ENCODE measurements at regions not wholly inside any gene's neighbourhood (a gene's known extent, or its start where the extent isn't known, plus 50 kb on each side); places are given as distances from the start of the nearest gene placed in this dataset.

DNA sequence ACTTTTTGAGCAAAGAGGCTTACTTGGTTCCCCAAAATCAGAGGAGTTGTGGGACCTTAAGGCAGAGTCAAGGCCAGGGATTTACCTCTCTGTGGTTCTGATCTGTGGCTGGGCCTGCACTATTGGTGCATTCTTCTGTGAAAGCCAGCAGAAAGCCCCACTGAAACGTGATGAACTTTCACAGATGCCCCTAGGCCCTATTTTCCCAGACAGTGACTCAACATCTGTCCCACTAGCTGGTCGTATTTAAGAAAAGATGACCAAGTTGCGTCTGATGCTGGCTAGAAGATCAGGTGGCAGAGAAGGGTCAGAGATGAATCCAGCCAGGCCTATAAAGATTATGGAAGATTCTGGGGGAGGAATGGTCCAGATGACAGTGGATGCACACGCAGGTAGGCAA, 153.1 kb downstream of the ACTL7B start:
- no peaks in the 10 kb centered on the region for H3K9me3 ChIP-seq
- H3K4me3 ChIP-seq, result no peak overlapping the region
- whole genome bisulfite sequencing, 2 donors, result 84 to 88% methylated on average over 4 of the region's 4 CpGs
- H3K27me3 ChIP-seq, result no peaks in the 10 kb centered on the region
- no peak for TF ChIP-seq EP300 (IDR thresholded peaks at IDR 0.05)
- no peak overlapping the region for H3K27ac ChIP-seq
- no peaks in the 10 kb centered on the region for H3K36me3 ChIP-seq
- ATAC-seq (ENCODE audit: low FRiP score in 2 of 2) (no peak), DNase-seq (no peak)
- no peaks in the 10 kb centered on the region for H3K4me1 ChIP-seq

DNA sequence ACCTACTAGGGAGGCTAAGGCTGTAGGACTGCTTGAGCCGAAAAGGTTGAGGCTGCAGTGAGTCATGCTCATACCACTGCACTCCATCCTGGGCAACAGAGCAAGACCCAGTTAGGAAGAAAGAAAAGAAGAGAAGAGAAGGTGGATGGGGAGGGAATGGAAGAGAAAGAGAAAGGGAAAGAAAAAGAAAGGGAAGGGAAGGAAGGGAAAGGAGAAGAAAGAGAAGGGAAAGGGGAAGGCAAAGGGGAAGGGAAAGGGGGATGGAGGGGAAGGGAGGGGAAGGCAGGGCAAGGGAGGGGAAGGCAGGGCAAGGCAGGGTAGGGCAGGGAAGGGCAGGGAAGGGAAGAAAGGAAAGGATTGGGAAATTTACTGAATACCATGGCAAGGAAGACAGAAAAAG, 157.0 kb downstream of the ACTL7B start:
- no peaks in the 10 kb centered on the region for H3K27me3 ChIP-seq
- H3K9me3 ChIP-seq, result peaks cover 0 to 10% (median 0%) of the 10 kb centered on the region in 4 donors
- H3K36me3 ChIP-seq, result no peaks in the 10 kb centered on the region
- ATAC-seq (ENCODE audit: low FRiP score in 2 of 2) (no peak), DNase-seq (no peak)
- no peak overlapping the region for H3K27ac ChIP-seq
- whole genome bisulfite sequencing, 2 donors, result 9 to 41% methylated on average over 1 of the region's 1 CpG
- no peak for TF ChIP-seq POLR2A (IDR thresholded peaks at IDR 0.05)
- no peak for TF ChIP-seq EP300 (IDR thresholded peaks at IDR 0.05)
- TF ChIP-seq, protein P1, sequence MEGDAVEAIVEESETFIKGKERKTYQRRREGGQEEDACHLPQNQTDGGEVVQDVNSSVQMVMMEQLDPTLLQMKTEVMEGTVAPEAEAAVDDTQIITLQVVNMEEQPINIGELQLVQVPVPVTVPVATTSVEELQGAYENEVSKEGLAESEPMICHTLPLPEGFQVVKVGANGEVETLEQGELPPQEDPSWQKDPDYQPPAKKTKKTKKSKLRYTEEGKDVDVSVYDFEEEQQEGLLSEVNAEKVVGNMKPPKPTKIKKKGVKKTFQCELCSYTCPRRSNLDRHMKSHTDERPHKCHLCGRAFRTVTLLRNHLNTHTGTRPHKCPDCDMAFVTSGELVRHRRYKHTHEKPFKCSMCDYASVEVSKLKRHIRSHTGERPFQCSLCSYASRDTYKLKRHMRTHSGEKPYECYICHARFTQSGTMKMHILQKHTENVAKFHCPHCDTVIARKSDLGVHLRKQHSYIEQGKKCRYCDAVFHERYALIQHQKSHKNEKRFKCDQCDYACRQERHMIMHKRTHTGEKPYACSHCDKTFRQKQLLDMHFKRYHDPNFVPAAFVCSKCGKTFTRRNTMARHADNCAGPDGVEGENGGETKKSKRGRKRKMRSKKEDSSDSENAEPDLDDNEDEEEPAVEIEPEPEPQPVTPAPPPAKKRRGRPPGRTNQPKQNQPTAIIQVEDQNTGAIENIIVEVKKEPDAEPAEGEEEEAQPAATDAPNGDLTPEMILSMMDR (IDR thresholded peaks at IDR 0.05), result no peak
- no peak for TF ChIP-seq POLR2AphosphoS5 (IDR thresholded peaks at IDR 0.05)
- H3K4me3 ChIP-seq, result no peak overlapping the region
- H3K4me1 ChIP-seq, result no peaks in the 10 kb centered on the region

DNA sequence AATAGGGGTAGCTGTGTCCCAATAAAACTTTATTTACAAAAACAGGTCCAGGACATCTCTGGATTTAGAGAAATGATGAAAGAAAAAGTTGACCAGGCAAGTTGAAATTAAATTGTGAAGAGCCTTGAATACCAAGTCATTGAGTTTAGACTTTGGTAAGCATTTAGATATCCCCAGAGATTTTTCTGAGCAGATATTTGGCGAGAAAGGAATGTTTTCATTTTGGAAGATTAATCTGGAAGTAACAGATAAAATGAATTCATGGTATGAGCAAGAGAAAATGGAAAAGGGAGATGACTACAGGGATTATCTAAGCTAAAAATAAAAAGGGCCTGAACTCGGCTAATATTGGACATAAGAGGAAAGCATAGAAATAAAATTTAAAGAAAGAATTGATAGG, 157.6 kb downstream of the ACTL7B start:
- Histone ChIP-seq H3K36me3 (no peaks in the 10 kb centered on the region), H3K9me3 (peaks cover 0 to 10% (median 0%) of the 10 kb centered on the region in 4 donors), H3K4me3 (no peak overlapping the region), H3K4me1 (no peaks in the 10 kb centered on the region), H3K27me3 (no peaks in the 10 kb centered on the region), H3K27ac (no peak overlapping the region)
- TF ChIP-seq EP300 (IDR thresholded peaks at IDR 0.05) (no peak), POLR2AphosphoS5 (IDR thresholded peaks at IDR 0.05) (no peak), POLR2A (IDR thresholded peaks at IDR 0.05) (no peak)
- TF ChIP-seq, protein P1 (IDR thresholded peaks at IDR 0.05), result no peak
- WGBS, 2 donors, result 81 to 82% methylated on average over 2 of the region's 2 CpGs
- DNase-seq (no peak), ATAC-seq (ENCODE audit: low FRiP score in 2 of 2) (peak in 1 of 2 donors; percentile 19)

DNA sequence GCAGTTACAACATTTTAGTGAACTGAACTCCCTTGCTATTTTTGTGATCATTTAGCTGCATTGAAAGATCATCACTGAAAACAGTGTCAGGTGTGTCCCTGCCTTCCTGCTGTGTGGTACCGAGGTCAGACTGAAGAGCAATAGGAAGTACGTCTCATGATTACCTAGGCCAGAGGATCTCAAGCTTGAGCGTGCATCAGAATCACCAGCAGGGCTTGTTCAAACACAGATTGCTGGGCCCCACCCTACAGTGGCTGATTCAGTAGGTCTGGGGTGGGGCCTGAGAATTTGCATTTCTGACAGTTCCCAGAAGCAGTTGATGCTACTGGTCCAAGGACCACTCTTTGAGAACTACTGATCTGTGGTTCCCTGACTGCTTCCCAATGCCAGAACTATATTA, 159.6 kb downstream of the ACTL7B start:
- H3K9me3 ChIP-seq, result peaks cover 0 to 10% (median 0%) of the 10 kb centered on the region in 4 donors
- no peaks in the 10 kb centered on the region for H3K4me1 ChIP-seq
- no peak overlapping the region for H3K4me3 ChIP-seq
- WGBS, 2 donors, result 77 to 91% methylated on average over 3 of the region's 3 CpGs
- ATAC-seq (ENCODE audit: low FRiP score in 2 of 2), result no peak
- no peak overlapping the region for H3K27ac ChIP-seq
- no peaks in the 10 kb centered on the region for H3K27me3 ChIP-seq
- TF ChIP-seq EP300 (IDR thresholded peaks at IDR 0.05), result no peak
- no peak for TF ChIP-seq POLR2AphosphoS5 (IDR thresholded peaks at IDR 0.05)
- TF ChIP-seq, protein P1 (IDR thresholded peaks at IDR 0.05), result no peak
- no peak for TF ChIP-seq POLR2A (IDR thresholded peaks at IDR 0.05)
- no peak for DNase-seq
- H3K36me3 ChIP-seq, result no peaks in the 10 kb centered on the region

DNA sequence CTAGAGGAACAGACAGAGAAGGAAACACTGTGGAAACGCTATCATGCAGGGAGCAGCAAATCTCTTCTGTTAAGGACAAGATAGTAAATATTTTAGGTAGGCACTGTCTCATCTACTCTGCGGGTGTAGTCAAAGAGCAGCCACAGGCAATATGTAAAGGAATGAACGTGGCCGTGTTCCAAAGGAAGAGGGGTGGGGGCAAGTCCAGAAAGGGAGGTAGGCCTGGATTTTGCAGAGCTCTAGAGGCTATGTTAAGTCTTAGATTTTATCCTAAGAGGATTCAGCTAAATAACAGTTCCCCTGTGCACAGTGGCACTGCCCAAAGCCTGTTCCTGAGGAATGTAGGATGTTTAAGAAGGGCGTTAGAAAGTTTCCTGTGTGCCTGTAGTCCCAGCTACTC, 161.6 kb downstream of the ACTL7B start:
- TF ChIP-seq POLR2AphosphoS5 (IDR thresholded peaks at IDR 0.05), result no peak
- Histone ChIP-seq H3K27ac (no peak overlapping the region), H3K36me3 (no peaks in the 10 kb centered on the region), H3K9me3 (peaks cover 0 to 10% (median 0%) of the 10 kb centered on the region in 4 donors), H3K4me3 (no peak overlapping the region), H3K27me3 (no peaks in the 10 kb centered on the region), H3K4me1 (no peaks in the 10 kb centered on the region)
- DNase-seq, result no peak
- no peak for ATAC-seq (ENCODE audit: low FRiP score in 2 of 2)
- 53 to 62% methylated on average over 5 of the region's 5 CpGs for WGBS, 2 donors

DNA sequence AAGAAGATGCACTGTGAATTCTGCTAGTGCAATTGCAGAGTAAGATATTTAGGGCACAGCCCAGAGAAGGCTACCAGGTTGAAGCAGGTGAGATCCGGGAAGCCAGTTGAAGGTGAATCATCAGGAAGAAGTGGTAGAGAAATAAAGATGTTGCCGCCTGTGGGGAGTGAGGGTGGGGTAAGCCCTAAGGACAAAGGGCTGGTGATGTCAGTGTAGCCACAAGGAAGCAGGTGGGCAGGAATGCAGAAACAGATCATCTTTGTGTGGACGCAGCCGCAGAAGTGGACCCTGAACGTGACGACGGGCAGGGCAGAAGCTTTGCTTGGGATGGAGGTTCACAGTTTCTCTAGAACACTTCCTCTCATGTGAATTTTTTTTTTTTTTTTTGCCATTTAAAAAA, 164.2 kb downstream of the ACTL7B start:
- H3K27ac ChIP-seq, result no peak overlapping the region
- H3K27me3 ChIP-seq, result no peaks in the 10 kb centered on the region
- H3K36me3 ChIP-seq, result no peaks in the 10 kb centered on the region
- TF ChIP-seq EP300 (IDR thresholded peaks at IDR 0.05), result no peak
- TF ChIP-seq POLR2AphosphoS5 (IDR thresholded peaks at IDR 0.05), result no peak
- TF ChIP-seq, protein P1 (IDR thresholded peaks at IDR 0.05), result no peak
- no peak for TF ChIP-seq POLR2A (IDR thresholded peaks at IDR 0.05)
- no peaks in the 10 kb centered on the region for H3K4me1 ChIP-seq
- 78 to 86% methylated on average over 7 of the region's 7 CpGs for WGBS, 2 donors
- no peak for ATAC-seq (ENCODE audit: low FRiP score in 2 of 2)
- peaks cover 0 to 10% (median 3%) of the 10 kb centered on the region in 4 donors for H3K9me3 ChIP-seq
- H3K4me3 ChIP-seq, result no peak overlapping the region
- DNase-seq, result no peak
